HepG2 (cell line): ENCODE measurements at regions not wholly inside any gene's neighbourhood (a gene's known extent, or its start where the extent isn't known, plus 50 kb on each side); places are given as distances from the start of the nearest gene placed in this dataset.

Source experiments
- ARNT ChIP-seq: fragments of 450-650 bp; IDR thresholded peaks from 2 replicates; pipeline ENCODE4 v1.6.1; 2017
- ATF7-NPFF ChIP-seq: sonication (generic); formaldehyde crosslinking; IDR thresholded peaks from 2 replicates; pipeline ENCODE4 v1.8.1; 2023; ENCODE audit warnings: mild to moderate bottlenecking, low read depth, missing genetic modification reagents, moderate library complexity
- ATRX ChIP-seq: sonication (generic); formaldehyde crosslinking; IDR thresholded peaks from 2 replicates; pipeline ENCODE4 v1.4.0; 2020; ENCODE audit warnings: missing genetic modification reagents, borderline replicate concordance
- CBX1 ChIP-seq: IDR thresholded peaks from one replicate; pipeline ENCODE4 v1.6.1; 2016; ENCODE audit warnings: antibody characterized with exemption, low read depth
- FOXM1 ChIP-seq: sonication (generic); formaldehyde crosslinking; IDR thresholded peaks from 2 replicates; pipeline ENCODE4 v1.5.0; 2020; ENCODE audit warnings: missing genetic modification reagents
- FOXP1 ChIP-seq, 2 experiments: fragments of 450-650 bp in 1 of 2; IDR thresholded peaks; 2 replicates each; pipeline ENCODE4 v1.6.1; 2017 to 2018; ENCODE audit warnings: antibody characterized with exemption in 1 of 2
- HDAC1 ChIP-seq: sonication (generic); formaldehyde crosslinking; IDR thresholded peaks from 2 replicates; pipeline ENCODE4 v1.5.1; 2020; ENCODE audit warnings: mild to moderate bottlenecking, missing genetic modification reagents
- HIC2 ChIP-seq: sonication (generic); formaldehyde crosslinking; IDR thresholded peaks from 2 replicates; pipeline ENCODE4 v1.9.0; 2022; ENCODE audit warnings: low read depth, missing genetic modification reagents
- ISL2 ChIP-seq: sonication (generic); formaldehyde crosslinking; IDR thresholded peaks from 2 replicates; pipeline ENCODE4 v1.5.0; 2020; ENCODE audit warnings: missing genetic modification reagents
- SAFB2 ChIP-seq: sonication (generic); formaldehyde crosslinking; IDR thresholded peaks from 2 replicates; pipeline ENCODE4 v1.5.1; 2020; ENCODE audit warnings: missing genetic modification reagents, low read depth, mild to moderate bottlenecking, borderline replicate concordance
- SKIL ChIP-seq: sonication (generic); formaldehyde crosslinking; IDR thresholded peaks from 2 replicates; pipeline ENCODE4 v1.8.0; 2022; ENCODE audit warnings: missing genetic modification reagents, mild to moderate bottlenecking, moderate library complexity, borderline replicate concordance
- SRY ChIP-seq: sonication (generic); formaldehyde crosslinking; IDR thresholded peaks from 2 replicates; pipeline ENCODE4 v1.8.0; 2022; ENCODE audit warnings: mild to moderate bottlenecking, missing genetic modification reagents
- TCF12 ChIP-seq, 2 experiments: fragments of 450-650 bp in 1 of 2; sonication (generic) in 1 of 2; formaldehyde crosslinking in 1 of 2; IDR thresholded peaks; 2 replicates each; pipeline versions ENCODE4 v1.6.1 to v1.8.0; 2017 to 2022; ENCODE audit warnings: antibody characterized with exemption in 1 of 2, mild to moderate bottlenecking in 1 of 2, missing genetic modification reagents in 1 of 2, moderate library complexity in 1 of 2
- THAP11 ChIP-seq: IDR thresholded peaks from 2 replicates; pipeline ENCODE4 v1.6.1; 2016; ENCODE audit warnings: missing biosample characterization, missing genetic modification reagents
- U2AF1 ChIP-seq: fragments of 200-400 bp; formaldehyde crosslinking; optimal IDR thresholded peaks from 2 replicates; pipeline ENCODE3; 2017; ENCODE audit warnings: mild to moderate bottlenecking, low read depth, low read length
- ZFP37 ChIP-seq: sonication (generic); formaldehyde crosslinking; IDR thresholded peaks from 2 replicates; pipeline ENCODE4 v1.4.0; 2020; ENCODE audit warnings: missing genetic modification reagents, borderline replicate concordance
- ZNF562 ChIP-seq: sonication (generic); formaldehyde crosslinking; IDR thresholded peaks from 2 replicates; pipeline ENCODE4 v1.8.0; 2022; ENCODE audit warnings: missing genetic modification reagents, borderline replicate concordance
- ZNF567 ChIP-seq: sonication (generic); formaldehyde crosslinking; IDR thresholded peaks from 2 replicates; pipeline ENCODE4 v1.8.1; 2023; ENCODE audit warnings: mild to moderate bottlenecking, missing genetic modification reagents, borderline replicate concordance
- ZNF577 ChIP-seq: sonication (generic); formaldehyde crosslinking; IDR thresholded peaks from 2 replicates; pipeline ENCODE4 v1.4.0; 2020; ENCODE audit warnings: mild to moderate bottlenecking, low read depth, missing genetic modification reagents, borderline replicate concordance
- ZNF766 ChIP-seq: sonication (generic); formaldehyde crosslinking; IDR thresholded peaks from 2 replicates; pipeline ENCODE4 v1.5.0; 2020; ENCODE audit warnings: missing genetic modification reagents, borderline replicate concordance
- ZNF781 ChIP-seq: sonication (generic); formaldehyde crosslinking; IDR thresholded peaks from 2 replicates; pipeline ENCODE4 v1.5.1; 2020; ENCODE audit warnings: borderline replicate concordance, mild to moderate bottlenecking, missing genetic modification reagents; ENCODE audit errors: not compliant biosample characterization
- TF ChIP-seq, protein P1 (sequence below): sonication (generic); formaldehyde crosslinking; IDR thresholded peaks from 2 replicates; pipeline ENCODE4 v1.5.1; 2020; ENCODE audit warnings: mild to moderate bottlenecking, missing genetic modification reagents, moderate library complexity

DNA sequence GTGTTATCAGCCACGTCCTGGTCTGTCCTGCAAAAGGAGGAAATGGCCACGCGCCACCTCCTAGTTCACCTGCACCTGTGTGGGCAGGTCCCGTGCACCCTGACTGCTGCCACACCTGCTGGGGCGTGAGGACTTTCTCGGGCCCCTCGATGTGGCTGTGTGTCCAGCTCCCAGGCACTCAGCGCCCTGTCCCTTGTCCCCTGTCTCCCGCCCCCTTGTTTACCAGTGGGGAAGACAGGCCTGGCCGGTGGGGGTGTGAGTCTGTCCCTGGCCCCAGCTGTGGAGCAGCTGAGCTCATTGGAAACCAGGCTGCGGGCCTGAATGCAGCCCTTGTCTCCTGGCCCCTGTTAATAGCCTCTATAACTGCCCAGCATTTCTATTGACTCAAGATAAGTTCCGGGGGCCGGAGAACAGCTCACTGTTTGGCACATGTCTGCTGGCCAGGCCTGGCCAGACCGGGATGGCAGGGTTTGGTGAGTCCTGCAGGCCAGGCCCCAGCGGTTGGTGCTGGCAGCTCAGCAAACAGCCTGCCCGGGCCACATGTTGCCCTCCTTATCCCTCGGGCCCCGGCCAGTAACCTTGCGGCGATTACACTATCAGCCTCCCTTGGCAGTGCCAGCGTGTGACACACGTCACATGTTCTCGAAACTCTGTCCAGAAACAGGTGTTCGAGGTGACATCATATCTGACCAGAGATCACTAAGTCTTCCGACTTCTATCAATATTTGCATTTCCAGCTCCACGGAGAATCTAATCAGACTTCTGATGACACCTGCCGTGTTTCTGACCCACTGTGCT lies 52.1 kb downstream of the FOXL3 start (continued):
- TF ChIP-seq TCF12 (IDR thresholded peaks at IDR 0.05): no peak
- no peak; the same call in 1 of the 2 replicates for TF ChIP-seq TCF12 (CRISPR knock-in tag; IDR thresholded peaks at IDR 0.05)
- peak; percentile 41 for TF ChIP-seq CBX1
- TF ChIP-seq ISL2 (CRISPR knock-in tag): peak; percentile 71
- no peak for TF ChIP-seq SAFB2 (CRISPR knock-in tag)
- TF ChIP-seq HIC2: peak; percentile 93
- no peak for TF ChIP-seq ZNF781
- TF ChIP-seq, protein P1, sequence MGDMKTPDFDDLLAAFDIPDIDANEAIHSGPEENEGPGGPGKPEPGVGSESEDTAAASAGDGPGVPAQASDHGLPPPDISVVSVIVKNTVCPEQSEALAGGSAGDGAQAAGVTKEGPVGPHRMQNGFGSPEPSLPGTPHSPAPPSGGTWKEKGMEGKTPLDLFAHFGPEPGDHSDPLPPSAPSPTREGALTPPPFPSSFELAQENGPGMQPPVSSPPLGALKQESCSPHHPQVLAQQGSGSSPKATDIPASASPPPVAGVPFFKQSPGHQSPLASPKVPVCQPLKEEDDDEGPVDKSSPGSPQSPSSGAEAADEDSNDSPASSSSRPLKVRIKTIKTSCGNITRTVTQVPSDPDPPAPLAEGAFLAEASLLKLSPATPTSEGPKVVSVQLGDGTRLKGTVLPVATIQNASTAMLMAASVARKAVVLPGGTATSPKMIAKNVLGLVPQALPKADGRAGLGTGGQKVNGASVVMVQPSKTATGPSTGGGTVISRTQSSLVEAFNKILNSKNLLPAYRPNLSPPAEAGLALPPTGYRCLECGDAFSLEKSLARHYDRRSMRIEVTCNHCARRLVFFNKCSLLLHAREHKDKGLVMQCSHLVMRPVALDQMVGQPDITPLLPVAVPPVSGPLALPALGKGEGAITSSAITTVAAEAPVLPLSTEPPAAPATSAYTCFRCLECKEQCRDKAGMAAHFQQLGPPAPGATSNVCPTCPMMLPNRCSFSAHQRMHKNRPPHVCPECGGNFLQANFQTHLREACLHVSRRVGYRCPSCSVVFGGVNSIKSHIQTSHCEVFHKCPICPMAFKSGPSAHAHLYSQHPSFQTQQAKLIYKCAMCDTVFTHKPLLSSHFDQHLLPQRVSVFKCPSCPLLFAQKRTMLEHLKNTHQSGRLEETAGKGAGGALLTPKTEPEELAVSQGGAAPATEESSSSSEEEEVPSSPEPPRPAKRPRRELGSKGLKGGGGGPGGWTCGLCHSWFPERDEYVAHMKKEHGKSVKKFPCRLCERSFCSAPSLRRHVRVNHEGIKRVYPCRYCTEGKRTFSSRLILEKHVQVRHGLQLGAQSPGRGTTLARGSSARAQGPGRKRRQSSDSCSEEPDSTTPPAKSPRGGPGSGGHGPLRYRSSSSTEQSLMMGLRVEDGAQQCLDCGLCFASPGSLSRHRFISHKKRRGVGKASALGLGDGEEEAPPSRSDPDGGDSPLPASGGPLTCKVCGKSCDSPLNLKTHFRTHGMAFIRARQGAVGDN (CRISPR knock-in tag): peak; percentile 92
- TF ChIP-seq HDAC1 (CRISPR knock-in tag): peak; percentile 44; the same call in 1 of the 2 replicates
- TF ChIP-seq THAP11 (CRISPR knock-in tag): peak; percentile 40; the same call in 1 of the 2 replicates
- no peak for TF ChIP-seq ZNF766 (CRISPR knock-in tag)
- TF ChIP-seq ATF7-NPFF: peak; percentile 53; the same call in 1 of the 2 replicates
- TF ChIP-seq SRY (CRISPR knock-in tag): no peak
- peak; percentile 89 for TF ChIP-seq SKIL (CRISPR knock-in tag)
- TF ChIP-seq ZNF567: no peak
- no peak for TF ChIP-seq ZNF577 (CRISPR knock-in tag)
- no peak for TF ChIP-seq ATRX (CRISPR knock-in tag)
- peak; percentile 35 for TF ChIP-seq U2AF1
- no peak for TF ChIP-seq ZNF562 (CRISPR knock-in tag)
- TF ChIP-seq FOXM1 (CRISPR knock-in tag): no peak
- TF ChIP-seq ARNT: no peak
- TF ChIP-seq ZFP37: peak; percentile 96
- TF ChIP-seq FOXP1 (IDR thresholded peaks at IDR 0.05): no peak
- peak; percentile 83 for TF ChIP-seq FOXP1 (CRISPR knock-in tag; IDR thresholded peaks at IDR 0.05)
